SK-N-SH treated with all-trans-retinoic acid at 6 μM for 48 hours (cell line): ENCODE measurements at regions not wholly inside any gene's neighbourhood (a gene's known extent, or its start where the extent isn't known, plus 50 kb on each side); places are given as distances from the start of the nearest gene placed in this dataset.
"Not testable (repeated sequence)": the region's sequence is repeated elsewhere in the genome, so short reads cannot be mapped to it uniquely, and the experiment has no call there.

Experiments used
- ATAC-seq: fragments of 200-7000 bp; cut with Tn5 transposase; 3 replicates; pipeline ENCODE4 v1.9.1; 2020; ENCODE audit warnings: mild to moderate bottlenecking, moderate library complexity
- ARNTL ChIP-seq: fragments of 450-650 bp; formaldehyde crosslinking; IDR thresholded peaks from 2 replicates; pipeline ENCODE4 v1.5.0; 2020; ENCODE audit warnings: low read depth, mild to moderate bottlenecking, moderate library complexity, borderline replicate concordance
- CREB5 ChIP-seq: fragments of 250-450 bp; sonication (Bioruptor Pico); IDR thresholded peaks from 2 replicates; pipeline ENCODE4 v1.5.1; 2020; ENCODE audit warnings: low read depth, mild to moderate bottlenecking, moderate library complexity
- CSDC2 ChIP-seq: fragments of 250-450 bp; sonication (Bioruptor Pico); IDR thresholded peaks from 2 replicates; pipeline ENCODE4 v1.5.0; 2020; ENCODE audit warnings: mild to moderate bottlenecking, moderate library complexity
- CSRNP3 ChIP-seq: fragments of 250-450 bp; sonication (Bioruptor Pico); IDR thresholded peaks from 2 replicates; pipeline ENCODE4 v1.5.1; 2021; ENCODE audit warnings: mild to moderate bottlenecking, moderate library complexity
- ESRRG ChIP-seq: fragments of 250-450 bp; sonication (Bioruptor Pico); IDR thresholded peaks from 2 replicates; pipeline ENCODE4 v1.6.1; 2021; ENCODE audit warnings: mild to moderate bottlenecking
- OSR1 ChIP-seq: fragments of 250-450 bp; sonication (Bioruptor Pico); IDR thresholded peaks from 2 replicates; pipeline ENCODE4 v1.8.0; 2022; ENCODE audit warnings: moderate library complexity, mild to moderate bottlenecking, inconsistent platforms
- PATZ1 ChIP-seq: fragments of 250-450 bp; sonication (Bioruptor Pico); IDR thresholded peaks from 2 replicates; pipeline ENCODE4 v1.8.0; 2020; ENCODE audit warnings: mild to moderate bottlenecking, moderate library complexity, borderline replicate concordance
- PPARA ChIP-seq: fragments of 250-450 bp; sonication (Bioruptor Pico); IDR thresholded peaks from 2 replicates; pipeline ENCODE4 v1.5.0; 2020; ENCODE audit warnings: mild to moderate bottlenecking, borderline replicate concordance
- RARB ChIP-seq: fragments of 250-450 bp; sonication (Bioruptor Pico); IDR thresholded peaks from 2 replicates; pipeline ENCODE4 v1.8.0; 2021; ENCODE audit warnings: mild to moderate bottlenecking, moderate library complexity
- SNAI2 ChIP-seq: fragments of 250-450 bp; sonication (Bioruptor Pico); IDR thresholded peaks from 2 replicates; pipeline ENCODE4 v1.5.0; 2020; ENCODE audit warnings: mild to moderate bottlenecking, moderate library complexity
- TCF4 ChIP-seq: fragments of 250-450 bp; sonication (Bioruptor Pico); IDR thresholded peaks from 2 replicates; pipeline ENCODE4 v1.8.0; 2021; ENCODE audit warnings: mild to moderate bottlenecking, moderate library complexity, borderline replicate concordance
- TOX ChIP-seq: fragments of 250-450 bp; sonication (Bioruptor Pico); IDR thresholded peaks from 2 replicates; pipeline ENCODE4 v1.8.0; 2021; ENCODE audit warnings: mild to moderate bottlenecking, moderate library complexity, borderline replicate concordance
- TSHZ2 ChIP-seq: fragments of 250-450 bp; sonication (Bioruptor Pico); IDR thresholded peaks from 2 replicates; pipeline ENCODE4 v1.5.0; 2020; ENCODE audit warnings: mild to moderate bottlenecking, moderate library complexity
- ZC3H10 ChIP-seq: fragments of 250-450 bp; sonication (Bioruptor Pico); IDR thresholded peaks from 2 replicates; pipeline ENCODE4 v1.5.1; 2021; ENCODE audit warnings: mild to moderate bottlenecking, moderate library complexity
- ZFP3 ChIP-seq: fragments of 250-450 bp; sonication (Bioruptor Pico); IDR thresholded peaks from 2 replicates; pipeline ENCODE4 v1.5.0; 2020; ENCODE audit warnings: mild to moderate bottlenecking, moderate library complexity
- ZFP30 ChIP-seq: fragments of 450-650 bp; formaldehyde crosslinking; IDR thresholded peaks from 2 replicates; pipeline ENCODE4 v1.5.0; 2022; ENCODE audit warnings: mild to moderate bottlenecking, moderate library complexity
- ZNF565 ChIP-seq: fragments of 450-650 bp; formaldehyde crosslinking; conservative IDR thresholded peaks from 2 replicates; pipeline ENCODE4 v1.5.0; 2020; ENCODE audit warnings: low read depth, mild to moderate bottlenecking, moderate library complexity
- ZNF70 ChIP-seq: fragments of 450-650 bp; formaldehyde crosslinking; IDR thresholded peaks from 2 replicates; pipeline ENCODE4 v1.5.0; 2020; ENCODE audit warnings: mild to moderate bottlenecking, moderate library complexity
- ZNF8 ChIP-seq: fragments of 450-650 bp; formaldehyde crosslinking; IDR thresholded peaks from 2 replicates; pipeline ENCODE4 v1.5.0; 2020; ENCODE audit warnings: mild to moderate bottlenecking, moderate library complexity

GRCh38 chr7:86444245-86444644 is 199.5 kb upstream of the GRM3 start (continued):
- no peak for TF ChIP-seq PATZ1 (CRISPR knock-in tag)
- TF ChIP-seq ZFP3 = no peak

GRCh38 chr7:86440420-86440819 is 203.3 kb upstream of the GRM3 start:
- ATAC-seq = not testable (repeated sequence)

- no peak for ATAC-seq
Measured at GRCh38 chr7:86437951-86438450, 205.7 kb upstream of the GRM3 start.

GRCh38 chr7:86431761-86432160 is 211.9 kb upstream of the GRM3 start:
- ATAC-seq = no peak
- TF ChIP-seq ESRRG (CRISPR knock-in tag) (no peak), ZNF70 (CRISPR knock-in tag) (no peak), PATZ1 (CRISPR knock-in tag) (no peak), ZNF8 (CRISPR knock-in tag) (no peak), TSHZ2 (CRISPR knock-in tag) (no peak), ZFP30 (CRISPR knock-in tag) (no peak), ZC3H10 (CRISPR knock-in tag) (no peak), ARNTL (CRISPR knock-in tag) (no peak), TOX (CRISPR knock-in tag) (no peak), ZNF565 (no peak)
- TF ChIP-seq, all 23 proteins: peak for 0

More at GRCh38 chr7:86437951-86438450, 205.7 kb upstream of the GRM3 start:
- TF ChIP-seq CREB5 (CRISPR knock-in tag) = no peak
- TF ChIP-seq PPARA (CRISPR knock-in tag) = no peak
- TF ChIP-seq OSR1 = no peak
- no peak for TF ChIP-seq SNAI2 (CRISPR knock-in tag)

- no peak for ATAC-seq
- TF ChIP-seq CSRNP3 (CRISPR knock-in tag) = no peak
- no peak for TF ChIP-seq PPARA (CRISPR knock-in tag)
- no peak for TF ChIP-seq CREB5 (CRISPR knock-in tag)
- no peak for TF ChIP-seq ZNF70 (CRISPR knock-in tag)
- TF ChIP-seq ZNF8 (CRISPR knock-in tag) = no peak
- no peak for TF ChIP-seq RARB
- TF ChIP-seq TCF4 (CRISPR knock-in tag) = no peak
- no peak for TF ChIP-seq ESRRG (CRISPR knock-in tag)
- TF ChIP-seq ZFP3 = no peak
- no peak for TF ChIP-seq ZFP30 (CRISPR knock-in tag)
- no peak for TF ChIP-seq SNAI2 (CRISPR knock-in tag)
- TF ChIP-seq PATZ1 (CRISPR knock-in tag) = no peak
- no peak for TF ChIP-seq CSDC2 (CRISPR knock-in tag)
- no peak for TF ChIP-seq ARNTL (CRISPR knock-in tag)
Measured at GRCh38 chr7:86411814-86412213, 231.9 kb upstream of the GRM3 start.
